Sigmoid colon (tissue), 6 donors: ENCODE measurements at regions not wholly inside any gene's neighbourhood (a gene's known extent, or its start where the extent isn't known, plus 50 kb on each side); places are given as distances from the start of the nearest gene placed in this dataset.

ENCODE experiments used
- DNase-seq: peaks from one replicate; pipeline ENCODE4 v3.0.0-alpha.2; 2019
- H3K27ac ChIP-seq, 4 donors: fragments of 200-600 bp; sonication (generic); one replicate each; pipeline ENCODE4 v1.5.1; 2016 to 2019; ENCODE audit warnings: mild to moderate bottlenecking in 1 of 4
- H3K27me3 ChIP-seq, 3 donors: fragments of 200-600 bp; sonication (generic); one replicate each; pipeline ENCODE4 v1.5.1; 2019; ENCODE audit warnings: mild to moderate bottlenecking in 1 of 3
- H3K36me3 ChIP-seq, 4 donors: fragments of 200-600 bp; sonication (generic); one replicate each; pipeline ENCODE4 v1.5.1; 2016 to 2019
- H3K4me1 ChIP-seq, 4 donors: fragments of 200-600 bp; sonication (generic); one replicate each; pipeline ENCODE4 v1.5.1; 2017 to 2019
- H3K4me3 ChIP-seq, 4 donors: fragments of 200-600 bp; sonication (generic); one replicate each; pipeline ENCODE4 v1.5.1; 2017 to 2019; ENCODE audit warnings: mild to moderate bottlenecking in 2 of 4, moderate library complexity in 1 of 4
- H3K9me3 ChIP-seq, 4 donors: fragments of 200-600 bp in 3 of 4; sonication (generic) in 3 of 4; one replicate each; pipeline versions ENCODE4 v1.5.1 to v1.6.1; 2013 to 2019
- CTCF ChIP-seq, 4 experiments: fragments of 450-650 bp in 3 of 4; fragments of 200-600 bp in 1 of 4; IDR thresholded peaks; one replicate each; pipeline ENCODE4 v1.5.1; 2016 to 2019; ENCODE audit warnings: antibody characterized with exemption in 4 of 4, mild to moderate bottlenecking in 3 of 4, moderate library complexity in 2 of 4
- EP300 ChIP-seq, 4 donors: sonication (generic); formaldehyde crosslinking; IDR thresholded peaks; one replicate each; pipeline ENCODE4 v1.6.1; 2017; ENCODE audit warnings: antibody characterized with exemption in 4 of 4
- POLR2A ChIP-seq, 2 donors: fragments of 450-650 bp; IDR thresholded peaks; one replicate each; pipeline ENCODE4 v1.6.1; 2016; ENCODE audit warnings: antibody characterized with exemption in 2 of 2, mild to moderate bottlenecking in 2 of 2, moderate library complexity in 2 of 2
- POLR2AphosphoS5 ChIP-seq, 4 donors: sonication (generic); formaldehyde crosslinking; IDR thresholded peaks; one replicate each; pipeline ENCODE4 v1.6.1; 2017; ENCODE audit warnings: antibody characterized with exemption in 4 of 4
- WGBS, 2 donors: extraction: QIAGEN DNeasy Blood & Tissue Kit; methylation state at CpG; one replicate each; pipeline ENCODE4 v1.1.7; 2013; 5-methylcytosine and 5-hydroxymethylcytosine counted together
- intact Hi-C: fragments of 100-400 bp; cut with DNase I; formaldehyde crosslinking; loops from one replicate; pipeline ENCODE4 v1.15.1; 2023
- donor health status: healthy with polysubstance abuse.
- donor health status: healthy.

GRCh38 chr10:89078724-89079672 lies 88.4 kb downstream of the FAS start:
- 81 to 84% methylated on average over 9 of the region's 9 CpGs for WGBS, 2 donors
- no peaks in the 10 kb centered on the region for H3K36me3 ChIP-seq
- H3K27me3 ChIP-seq, result no peaks in the 10 kb centered on the region
- TF ChIP-seq POLR2AphosphoS5 (IDR thresholded peaks at IDR 0.05) (no peak), POLR2A (IDR thresholded peaks at IDR 0.05) (no peak), EP300 (IDR thresholded peaks at IDR 0.05) (no peak), CTCF (IDR thresholded peaks at IDR 0.05) (no peak)
- H3K4me1 ChIP-seq, result peaks cover 0 to 4% (median 0%) of the 10 kb centered on the region in 4 donors
- DNase-seq, result no peak
- no peak overlapping the region for H3K27ac ChIP-seq
- H3K9me3 ChIP-seq, result no peaks in the 10 kb centered on the region
- H3K4me3 ChIP-seq, result no peak overlapping the region
- intact Hi-C loops, result no loop called here

GRCh38 chr10:89076120-89076519 lies 85.5 kb downstream of the FAS start:
- no peaks in the 10 kb centered on the region for H3K9me3 ChIP-seq
- H3K4me1 ChIP-seq, result peaks cover 0 to 4% (median 0%) of the 10 kb centered on the region in 4 donors
- WGBS, 2 donors, result 88 to 90% methylated on average over 2 of the region's 2 CpGs
- intact Hi-C loops, result no loop called here
- no peaks in the 10 kb centered on the region for H3K36me3 ChIP-seq
- no peaks in the 10 kb centered on the region for H3K27me3 ChIP-seq
- TF ChIP-seq CTCF (IDR thresholded peaks at IDR 0.05) (no peak), POLR2AphosphoS5 (IDR thresholded peaks at IDR 0.05) (no peak), EP300 (IDR thresholded peaks at IDR 0.05) (no peak), POLR2A (IDR thresholded peaks at IDR 0.05) (no peak)
- no peak overlapping the region for H3K27ac ChIP-seq
- H3K4me3 ChIP-seq, result no peak overlapping the region
- DNase-seq, result no peak

GRCh38 chr10:89075631-89076030 lies 85.0 kb downstream of the FAS start:
- TF ChIP-seq POLR2AphosphoS5 (IDR thresholded peaks at IDR 0.05), result no peak
- no peak for TF ChIP-seq CTCF (IDR thresholded peaks at IDR 0.05)
- TF ChIP-seq EP300 (IDR thresholded peaks at IDR 0.05), result no peak
- no peak for TF ChIP-seq POLR2A (IDR thresholded peaks at IDR 0.05)
- Histone ChIP-seq H3K27me3 (no peaks in the 10 kb centered on the region), H3K36me3 (no peaks in the 10 kb centered on the region), H3K27ac (no peak overlapping the region), H3K9me3 (no peaks in the 10 kb centered on the region), H3K4me1 (peaks cover 0 to 4% (median 0%) of the 10 kb centered on the region in 4 donors), H3K4me3 (no peak overlapping the region)
- WGBS, 2 donors, result 97 to 99% methylated on average over 1 of the region's 1 CpG
- DNase-seq, result no peak
- intact Hi-C loops, result no loop called here

- Histone ChIP-seq H3K4me1 (peaks cover 0 to 4% (median 0%) of the 10 kb centered on the region in 4 donors), H3K4me3 (no peak overlapping the region), H3K27me3 (no peaks in the 10 kb centered on the region), H3K9me3 (no peaks in the 10 kb centered on the region), H3K36me3 (no peaks in the 10 kb centered on the region), H3K27ac (peak overlapping the region in 3 of 4 donors; percentile 9 to 25 (median 23))
- WGBS, 2 donors, result 52 to 63% methylated on average over 3 of the region's 3 CpGs
- peak; percentile 14 to 31 (median 28) for TF ChIP-seq POLR2AphosphoS5 (IDR thresholded peaks at IDR 0.05)
- TF ChIP-seq POLR2A (IDR thresholded peaks at IDR 0.05), result no peak
- intact Hi-C loops, result no loop called here
- DNase-seq, result peak; percentile 86
These were observed 83.5 kb downstream of the FAS start for GRCh38 chr10:89074120-89074519.

GRCh38 chr10:89073719-89074118 lies 83.1 kb downstream of the FAS start:
- peaks cover 0 to 2% (median 0%) of the 10 kb centered on the region in 4 donors for H3K4me1 ChIP-seq
- H3K27ac ChIP-seq, result peak overlapping the region in 3 of 4 donors; percentile 9 to 25 (median 23)
- no peak overlapping the region for H3K4me3 ChIP-seq
- WGBS, 2 donors, result 91 to 96% methylated on average over 2 of the region's 2 CpGs
- no peaks in the 10 kb centered on the region for H3K9me3 ChIP-seq
- no peak for DNase-seq
- TF ChIP-seq EP300 (IDR thresholded peaks at IDR 0.05) (no peak), POLR2AphosphoS5 (IDR thresholded peaks at IDR 0.05) (no peak), POLR2A (IDR thresholded peaks at IDR 0.05) (no peak), CTCF (IDR thresholded peaks at IDR 0.05) (no peak)
- no peaks in the 10 kb centered on the region for H3K27me3 ChIP-seq
- no peaks in the 10 kb centered on the region for H3K36me3 ChIP-seq
- intact Hi-C loops, result no loop called here
